SK-MEL-5 (cell line): ENCODE measurements at regions not wholly inside any gene's neighbourhood (a gene's known extent, or its start where the extent isn't known, plus 50 kb on each side); places are given as distances from the start of the nearest gene placed in this dataset.

Source experiments
- DNase-seq: peaks from one replicate; pipeline ENCODE4 v3.0.0-alpha.2; 2016; ENCODE audit warnings: low read depth, low spot score
- in situ Hi-C: cut with HindIII; loops from 2 replicates; pipeline ENCODE4 v1.10.0; 2016; ENCODE audit warnings: low sequenced_read_pairs, high pct_unique_total_duplicates, low pct_unique_long_range_greater_than_20kb

- no peak for DNase-seq
- in situ Hi-C loops, result no loop called here
Observed at GRCh38 chr4:124209626-124210025, 502.9 kb downstream of the ANKRD50 start.

- DNase-seq, result no peak
- in situ Hi-C loops, result no loop called here
Observed at GRCh38 chr4:124210746-124211145, 501.8 kb downstream of the ANKRD50 start.

DNA sequence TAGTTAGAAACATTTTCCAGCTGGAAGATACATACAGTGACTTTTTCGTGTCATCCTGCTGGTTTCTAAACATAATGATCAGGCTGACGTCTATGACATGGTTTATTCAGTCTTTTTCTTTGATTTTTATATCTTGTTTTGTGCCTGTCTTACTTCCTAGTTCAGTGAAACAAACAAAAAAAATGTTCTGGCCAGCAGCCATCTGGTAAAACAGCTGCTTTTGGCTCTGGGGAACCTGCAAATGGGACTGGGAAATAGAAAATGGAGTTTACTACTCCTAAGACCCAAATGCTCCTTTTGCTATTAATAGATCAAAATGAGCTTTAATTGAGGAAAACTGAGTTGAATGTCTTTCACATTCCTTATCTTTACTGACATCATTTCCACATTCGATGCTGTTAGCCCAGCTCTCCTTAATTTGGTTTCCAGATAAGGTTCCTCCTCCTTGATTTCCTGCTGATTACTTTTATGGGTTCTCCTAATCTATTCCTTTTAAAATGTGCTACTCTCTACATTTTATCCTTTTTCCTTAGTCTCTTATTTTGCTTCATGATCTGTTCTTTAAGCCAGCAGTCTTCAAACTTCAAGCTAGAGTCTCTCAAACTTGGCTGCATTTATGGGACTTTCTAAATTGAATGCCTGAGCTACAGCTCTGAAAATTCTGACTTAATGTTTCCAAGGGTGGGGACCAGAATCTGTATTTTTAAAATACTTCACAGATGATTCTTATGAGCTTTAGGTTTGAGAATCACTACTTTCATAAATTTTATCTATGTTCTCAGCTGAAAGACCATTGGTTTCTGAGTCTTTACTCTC lies 499.5 kb downstream of the ANKRD50 start:
- in situ Hi-C loops, result no loop called here

GRCh38 chr4:124219389-124219788 lies 493.1 kb downstream of the ANKRD50 start:
- in situ Hi-C loops, result no loop called here
- DNase-seq, result no peak

More for the DNA sequence above, 499.5 kb downstream of the ANKRD50 start:
- DNase-seq, result no peak

GRCh38 chr4:124224256-124224655 lies 488.3 kb downstream of the ANKRD50 start:
- DNase-seq, result no peak

GRCh38 chr4:124227981-124228380 lies 484.6 kb downstream of the ANKRD50 start:
- in situ Hi-C loops, result no loop called here
- no peak for DNase-seq

More at GRCh38 chr4:124224256-124224655, 488.3 kb downstream of the ANKRD50 start:
- in situ Hi-C loops, result no loop called here

DNA sequence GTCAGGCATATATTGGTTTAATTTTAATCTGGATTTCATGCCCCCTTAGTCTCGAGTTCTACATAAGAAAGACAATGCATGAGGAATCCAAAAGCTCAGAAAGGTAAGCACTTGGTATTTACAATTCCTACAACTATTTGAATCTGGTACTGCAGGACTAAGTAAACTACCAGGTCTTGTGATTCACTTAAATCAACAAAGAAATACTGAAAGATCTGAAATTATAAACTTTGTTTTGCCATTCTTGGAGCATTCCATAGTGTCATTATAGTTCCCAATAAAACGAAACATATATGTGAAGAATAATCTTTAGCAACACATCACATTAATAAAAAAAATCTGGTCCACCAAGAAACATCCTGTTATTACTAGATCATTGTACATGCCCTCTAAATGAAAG lies 482.3 kb downstream of the ANKRD50 start:
- no peak for DNase-seq
- in situ Hi-C loops, result no loop called here

DNA sequence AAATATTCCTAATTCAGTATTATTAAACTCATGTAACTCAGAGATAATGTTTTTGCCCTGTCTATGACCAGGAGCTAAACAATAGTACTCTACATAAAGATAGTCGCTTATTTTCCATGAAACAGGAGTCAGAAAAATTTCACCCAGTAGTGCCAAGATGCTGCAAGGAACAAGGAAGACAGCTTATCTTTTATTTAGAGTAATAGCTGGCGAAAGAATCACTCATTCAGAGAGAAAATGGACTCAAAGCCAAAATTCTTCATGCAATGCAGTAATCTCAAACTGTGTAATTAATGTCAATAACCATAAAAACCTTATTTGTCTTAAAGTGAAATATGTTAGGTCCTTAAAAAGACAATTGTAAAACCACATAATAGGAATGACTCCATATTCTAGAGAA lies 477.8 kb downstream of the ANKRD50 start:
- in situ Hi-C loops, result no loop called here
- DNase-seq, result no peak

DNA sequence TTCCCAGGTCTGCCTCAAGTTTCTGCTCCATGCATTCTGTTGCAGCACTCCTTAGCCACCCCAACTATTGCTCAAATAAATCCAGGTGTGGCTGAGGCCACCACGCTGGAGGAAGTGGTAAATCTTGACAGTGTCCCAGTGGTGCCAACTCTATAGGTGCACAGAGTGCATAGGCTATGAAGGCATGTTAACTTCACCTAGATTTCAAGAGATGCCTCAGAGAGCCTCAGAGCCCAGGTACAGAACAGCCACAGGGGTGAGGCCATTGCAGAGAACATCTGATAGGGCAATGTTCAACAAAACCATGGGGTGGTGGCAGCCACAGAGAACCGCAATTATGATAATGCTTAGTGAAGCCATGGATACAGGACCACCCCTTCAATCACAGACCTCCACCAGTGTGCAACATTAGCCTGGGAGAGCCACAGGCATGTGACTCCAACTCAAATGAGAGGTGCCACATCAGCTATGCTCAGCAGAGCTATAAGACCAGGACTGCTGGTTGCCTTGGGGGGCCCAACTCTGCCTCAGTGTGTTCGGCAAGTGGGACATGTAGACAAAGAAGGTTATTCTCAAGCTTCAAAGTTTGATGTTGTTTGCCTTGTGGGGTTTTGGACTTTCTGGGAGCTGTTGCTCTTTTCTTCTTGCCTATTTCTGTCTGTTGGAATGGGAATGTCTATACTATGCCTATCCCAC lies 468.7 kb downstream of the ANKRD50 start:
- DNase-seq, result no peak
- in situ Hi-C loops, result no loop called here

- in situ Hi-C loops, result no loop called here
- no peak for DNase-seq
Observed at GRCh38 chr4:124253080-124253479, 459.5 kb downstream of the ANKRD50 start.

GRCh38 chr4:124262211-124263179 lies 450.0 kb downstream of the ANKRD50 start:
- in situ Hi-C loops, result no loop called here

GRCh38 chr4:124265701-124266100 lies 446.8 kb downstream of the ANKRD50 start:
- no peak for DNase-seq
- in situ Hi-C loops, result no loop called here

More at GRCh38 chr4:124262211-124263179, 450.0 kb downstream of the ANKRD50 start:
- peak; percentile 83 for DNase-seq

- in situ Hi-C loops, result no loop called here
- no peak for DNase-seq
Observed at GRCh38 chr4:124266721-124267120, 445.8 kb downstream of the ANKRD50 start.

DNA sequence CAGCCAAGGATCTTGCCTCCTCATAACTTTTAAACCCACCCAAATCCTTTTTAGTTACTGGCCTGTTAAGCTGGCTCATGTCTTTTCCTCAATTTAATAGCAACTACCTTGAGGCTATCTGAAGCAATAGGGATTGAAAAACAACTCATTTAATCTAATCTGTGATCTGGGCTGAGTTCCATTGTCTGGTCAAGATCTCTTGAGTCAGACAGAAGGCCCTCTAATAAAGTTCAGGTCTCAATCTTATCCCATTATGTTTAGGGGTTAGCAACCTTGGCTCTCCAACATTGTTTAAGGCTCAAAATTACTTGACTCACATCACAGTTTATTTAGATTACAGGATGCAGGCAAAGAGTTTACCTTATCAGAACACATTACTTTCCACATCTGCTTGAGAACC lies 436.1 kb downstream of the ANKRD50 start:
- in situ Hi-C loops, result no loop called here
- DNase-seq, result no peak

- no peak for DNase-seq
- in situ Hi-C loops, result no loop called here
Observed at GRCh38 chr4:124277691-124278090, 434.8 kb downstream of the ANKRD50 start.

DNA sequence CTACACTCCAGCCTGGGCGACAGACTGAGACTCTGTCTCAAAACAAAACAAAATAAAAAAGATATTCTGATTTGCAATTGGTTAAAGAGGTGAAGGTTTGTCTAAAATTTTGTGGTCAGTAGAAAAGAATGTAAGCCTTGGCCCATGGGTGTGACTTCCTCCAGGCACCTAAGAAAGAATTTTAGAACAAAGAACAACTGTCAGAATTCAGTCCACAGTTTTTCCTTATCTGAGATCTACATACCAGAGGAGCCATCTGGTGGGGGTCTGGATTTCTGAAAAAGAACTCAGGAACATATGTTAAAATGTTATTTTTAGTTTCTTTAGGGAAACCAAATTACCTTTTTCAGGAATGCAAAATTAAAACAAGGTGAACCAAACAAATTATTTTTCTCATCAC lies 434.1 kb downstream of the ANKRD50 start:
- in situ Hi-C loops, result no loop called here
- DNase-seq, result peak; percentile 43

- in situ Hi-C loops, result no loop called here
- no peak for DNase-seq
Observed at GRCh38 chr4:124279741-124280140, 432.8 kb downstream of the ANKRD50 start.
